GM21367 (cell line): ENCODE measurements at regions not wholly inside any gene's neighbourhood (a gene's known extent, or its start where the extent isn't known, plus 50 kb on each side); places are given as distances from the start of the nearest gene placed in this dataset.

Experiments used
- ATAC-seq: cut with Tn5 transposase; IDR thresholded peaks from one replicate; pipeline ENCODE4 v1.9.1; 2021; ENCODE audit not compliant: unreplicated experiment

GRCh38 chr3:29099296-29099695 lies 181.6 kb upstream of the RBMS3 start:
- ATAC-seq: no peak

GRCh38 chr3:29099775-29100174 lies 181.1 kb upstream of the RBMS3 start:
- no peak for ATAC-seq

GRCh38 chr3:29100292-29100691 lies 180.6 kb upstream of the RBMS3 start:
- ATAC-seq: no peak

GRCh38 chr3:29128001-29128400 lies 152.9 kb upstream of the RBMS3 start:
- no peak for ATAC-seq

- no peak for ATAC-seq
Observed at GRCh38 chr3:29137601-29138000, 143.3 kb upstream of the RBMS3 start.

- ATAC-seq: no peak
Observed at GRCh38 chr3:29138171-29138570, 142.7 kb upstream of the RBMS3 start.

GRCh38 chr3:29140666-29141065 lies 140.2 kb upstream of the RBMS3 start:
- no peak for ATAC-seq

- no peak for ATAC-seq
Observed at GRCh38 chr3:29141197-29141917, 139.5 kb upstream of the RBMS3 start.

GRCh38 chr3:29141918-29142275 lies 139.0 kb upstream of the RBMS3 start:
- no peak for ATAC-seq

- ATAC-seq: no peak
Observed at GRCh38 chr3:29143151-29143550, 137.7 kb upstream of the RBMS3 start.

GRCh38 chr3:29144361-29144760 lies 136.5 kb upstream of the RBMS3 start:
- no peak for ATAC-seq

- ATAC-seq: no peak
Observed at GRCh38 chr3:29144807-29145206, 136.1 kb upstream of the RBMS3 start.

GRCh38 chr3:29145360-29145759 lies 135.5 kb upstream of the RBMS3 start:
- ATAC-seq: no peak

GRCh38 chr3:29152379-29152778 lies 128.5 kb upstream of the RBMS3 start:
- ATAC-seq: no peak

- peak; percentile 51 for ATAC-seq
Observed at GRCh38 chr3:29153811-29154210, 127.1 kb upstream of the RBMS3 start.

- no peak for ATAC-seq
Observed at GRCh38 chr3:29156086-29156715, 124.7 kb upstream of the RBMS3 start.

- ATAC-seq: no peak
Observed at GRCh38 chr3:29164825-29165224, 116.0 kb upstream of the RBMS3 start.

- ATAC-seq: no peak
Observed at GRCh38 chr3:29167180-29167579, 113.7 kb upstream of the RBMS3 start.

GRCh38 chr3:29168081-29168480 lies 112.8 kb upstream of the RBMS3 start:
- ATAC-seq: no peak

- ATAC-seq: no peak
Observed at GRCh38 chr3:29168696-29169095, 112.2 kb upstream of the RBMS3 start.

GRCh38 chr3:29169451-29169850 lies 111.4 kb upstream of the RBMS3 start:
- no peak for ATAC-seq

GRCh38 chr3:29171043-29171990 lies 109.6 kb upstream of the RBMS3 start:
- peak; percentile 56 for ATAC-seq
